Activated gamma-delta T cell (primary cell): ENCODE measurements at regions not wholly inside any gene's neighbourhood (a gene's known extent, or its start where the extent isn't known, plus 50 kb on each side); places are given as distances from the start of the nearest gene placed in this dataset.

Experiments
- DNase-seq: peaks from one replicate; lab custom pipeline; 2025; lab: John Stamatoyannopoulos, UW

- no peak for DNase-seq
Measured at GRCh38 chr5:158022837-158023236, 163.9 kb upstream of the CLINT1 start.

GRCh38 chr5:158022393-158022792 lies 163.4 kb upstream of the CLINT1 start:
- DNase-seq: no peak

- DNase-seq: no peak
Measured at GRCh38 chr5:158020555-158021418, 161.8 kb upstream of the CLINT1 start.

GRCh38 chr5:158017469-158017868 lies 158.5 kb upstream of the CLINT1 start:
- no peak for DNase-seq

GRCh38 chr5:158014372-158014771 lies 155.4 kb upstream of the CLINT1 start:
- DNase-seq: no peak

- DNase-seq: no peak
Measured at GRCh38 chr5:158013939-158014338, 155.0 kb upstream of the CLINT1 start.

- DNase-seq: no peak
Measured at GRCh38 chr5:158013303-158013702, 154.4 kb upstream of the CLINT1 start.

GRCh38 chr5:158011422-158011821 lies 152.5 kb upstream of the CLINT1 start:
- DNase-seq: no peak

GRCh38 chr5:158010831-158011230 lies 151.9 kb upstream of the CLINT1 start:
- no peak for DNase-seq

GRCh38 chr5:158007336-158007735 lies 148.4 kb upstream of the CLINT1 start:
- DNase-seq: no peak

- no peak for DNase-seq
Measured at GRCh38 chr5:157999696-158000095, 140.8 kb upstream of the CLINT1 start.

GRCh38 chr5:157997991-157998504 lies 139.1 kb upstream of the CLINT1 start:
- no peak for DNase-seq

GRCh38 chr5:157994906-157995519 lies 136.1 kb upstream of the CLINT1 start:
- DNase-seq: no peak

GRCh38 chr5:157993986-157994691 lies 135.2 kb upstream of the CLINT1 start:
- DNase-seq: no peak

GRCh38 chr5:157993201-157993600 lies 134.3 kb upstream of the CLINT1 start:
- no peak for DNase-seq

GRCh38 chr5:157990583-157991181 lies 131.7 kb upstream of the CLINT1 start:
- DNase-seq: no peak

GRCh38 chr5:157989296-157989695 lies 130.4 kb upstream of the CLINT1 start:
- DNase-seq: no peak

GRCh38 chr5:157987259-157987658 lies 128.3 kb upstream of the CLINT1 start:
- DNase-seq: no peak

GRCh38 chr5:157986431-157986990 lies 127.6 kb upstream of the CLINT1 start:
- DNase-seq: no peak

GRCh38 chr5:157984611-157985010 lies 125.7 kb upstream of the CLINT1 start:
- DNase-seq: no peak

GRCh38 chr5:157983906-157984551 lies 125.1 kb upstream of the CLINT1 start:
- DNase-seq: no peak
